Embryonic facial prominence (tissue), 1 donor: ENCODE measurements at regions not wholly inside any gene's neighbourhood (a gene's known extent, or its start where the extent isn't known, plus 50 kb on each side); places are given as distances from the start of the nearest gene placed in this dataset.

ENCODE experiments used
- DNase-seq: peaks from one replicate; pipeline ENCODE4 v3.0.0-alpha.2; 2016; ENCODE audit errors: extremely low spot score

- no peak for DNase-seq
These were observed 198.4 kb upstream of the KIAA1217 start for GRCh38 chr10:24010436-24010970.

GRCh38 chr10:24012249-24012803, 196.6 kb upstream of the KIAA1217 start:
- DNase-seq: no peak

GRCh38 chr10:24027107-24027506, 181.8 kb upstream of the KIAA1217 start:
- no peak for DNase-seq

GRCh38 chr10:24034571-24034970, 174.4 kb upstream of the KIAA1217 start:
- DNase-seq: no peak

- DNase-seq: no peak
These were observed 173.2 kb upstream of the KIAA1217 start for GRCh38 chr10:24035761-24036160.

- no peak for DNase-seq
These were observed 169.6 kb upstream of the KIAA1217 start for GRCh38 chr10:24039315-24039714.

GRCh38 chr10:24039897-24040296, 169.0 kb upstream of the KIAA1217 start:
- DNase-seq: no peak

- no peak for DNase-seq
These were observed 167.9 kb upstream of the KIAA1217 start for GRCh38 chr10:24041034-24041433.

GRCh38 chr10:24041834-24042233, 167.1 kb upstream of the KIAA1217 start:
- DNase-seq: no peak

GRCh38 chr10:24042884-24043283, 166.1 kb upstream of the KIAA1217 start:
- DNase-seq: no peak

GRCh38 chr10:24046060-24046459, 162.9 kb upstream of the KIAA1217 start:
- no peak for DNase-seq

GRCh38 chr10:24047176-24047575, 161.8 kb upstream of the KIAA1217 start:
- DNase-seq: no peak

GRCh38 chr10:24054421-24054820, 154.5 kb upstream of the KIAA1217 start:
- DNase-seq: no peak

- no peak for DNase-seq
These were observed 128.7 kb upstream of the KIAA1217 start for GRCh38 chr10:24080207-24080606.

- DNase-seq: no peak
These were observed 122.4 kb upstream of the KIAA1217 start for GRCh38 chr10:24086296-24087086.

GRCh38 chr10:24091256-24091655, 117.7 kb upstream of the KIAA1217 start:
- no peak for DNase-seq

- no peak for DNase-seq
These were observed 112.7 kb upstream of the KIAA1217 start for GRCh38 chr10:24096281-24096680.

- DNase-seq: no peak
These were observed 111.2 kb upstream of the KIAA1217 start for GRCh38 chr10:24097751-24098207.

- no peak for DNase-seq
These were observed 104.0 kb upstream of the KIAA1217 start for GRCh38 chr10:24104895-24105294.

- DNase-seq: no peak
These were observed 95.0 kb upstream of the KIAA1217 start for GRCh38 chr10:24113901-24114300.

- DNase-seq: no peak
These were observed 94.4 kb upstream of the KIAA1217 start for GRCh38 chr10:24114556-24114955.

- DNase-seq: no peak
These were observed 93.5 kb upstream of the KIAA1217 start for GRCh38 chr10:24115403-24115802.

GRCh38 chr10:24118246-24118645, 90.7 kb upstream of the KIAA1217 start:
- no peak for DNase-seq
